HepG2 (cell line): ENCODE measurements at regions not wholly inside any gene's neighbourhood (a gene's known extent, or its start where the extent isn't known, plus 50 kb on each side); places are given as distances from the start of the nearest gene placed in this dataset.

ENCODE experiments used
- ATAC-seq: fragments of 200-7000 bp; cut with Tn5 transposase; 3 replicates; pipeline ENCODE4 v1.9.1; 2020; ENCODE audit warnings: mild to moderate bottlenecking, moderate library complexity
- BruUV-seq: library from RNA; stranded (reverse); fragments of 400-500 nt; replicated peaks from 2 replicates; lab custom pipeline; 2021; lab: Mats Ljungman, UMichigan
- CTCF ChIA-PET: fragments of 300-600 bp; formaldehyde crosslinking; extraction: SDS; loops from one replicate; lab custom pipeline; 2021; ENCODE audit warnings: low total read pairs, inconsistent platforms, low intra/inter-chr PET ratio; lab: Yijun Ruan, JAX
- POLR2A ChIA-PET: fragments of 350-600 bp; sonication (Branson Sonifier 250); formaldehyde crosslinking; loops from one replicate; lab custom pipeline; 2020; ENCODE audit warnings: antibody characterized with exemption, inconsistent platforms; lab: Yijun Ruan, JAX
- DNase-seq: peaks from one replicate; pipeline ENCODE4 v3.0.0-alpha.2; 2015; ENCODE audit warnings: low spot score
- FAIRE-seq: peaks from 3 replicates; lab custom pipeline; 2011; peaks lifted over from hg19 to GRCh38; lab: Jason Lieb, UNC
- H2AFZ ChIP-seq: one replicate; pipeline ENCODE4 v1.6.1; 2011; ENCODE audit warnings: low read length, inconsistent platforms
- H3K27ac ChIP-seq: fragments of 300-600 bp; 3 replicates; pipeline ENCODE4 v1.8.0; 2011; ENCODE audit warnings: mixed run types, mild to moderate bottlenecking, mixed read lengths, low read length, inconsistent platforms; ENCODE audit not compliant: insufficient read depth; ENCODE audit errors: extremely low read length
- H3K27me3 ChIP-seq, 2 experiments: fragments of 200-600 bp in 1 of 2; 2 replicates in 1 of 2; 3 replicates in 1 of 2; pipeline versions ENCODE4 v1.6.0 to v1.8.0; 2011; ENCODE audit warnings: low read length in 2 of 2, mild to moderate bottlenecking in 2 of 2, moderate library complexity in 2 of 2, inconsistent platforms in 1 of 2; ENCODE audit not compliant: insufficient read depth in 2 of 2, control insufficient read depth in 1 of 2
- H3K36me3 ChIP-seq, 2 experiments: fragments of 200-600 bp in 1 of 2; replicated peaks in 1 of 2; 2 replicates in 1 of 2; 3 replicates in 1 of 2; pipeline versions ENCODE4 v1.5.1 to v1.8.0; 2011; ENCODE audit warnings: low read length in 2 of 2, inconsistent platforms in 1 of 2; ENCODE audit not compliant: insufficient read depth in 2 of 2, control insufficient read depth in 1 of 2
- H3K4me1 ChIP-seq: 2 replicates; pipeline ENCODE4 v1.5.1; 2012; ENCODE audit warnings: low read length, inconsistent platforms; ENCODE audit not compliant: insufficient read depth
- H3K4me2 ChIP-seq: 2 replicates; pipeline ENCODE4 v1.6.0; 2011; ENCODE audit warnings: low read depth, low read length, inconsistent platforms
- H3K4me3 ChIP-seq, 3 experiments: fragments of 200-600 bp in 1 of 3; sonication (generic), shearing (Covaris generic) in 1 of 3; replicated peaks in 1 of 3; 2 replicates each; pipeline ENCODE4 v1.5.1; 2011 to 2016; ENCODE audit warnings: low read length in 3 of 3, inconsistent platforms in 2 of 3, low read depth in 2 of 3, mild to moderate bottlenecking in 2 of 3, control low read depth in 1 of 3, mixed read lengths in 1 of 3; ENCODE audit not compliant: insufficient read depth in 1 of 3
- H3K79me2 ChIP-seq: one replicate; pipeline ENCODE4 v1.6.1; 2011; ENCODE audit warnings: low read length, inconsistent platforms; ENCODE audit not compliant: insufficient read depth
- H3K9ac ChIP-seq: 2 replicates; pipeline ENCODE4 v1.6.0; 2011; ENCODE audit warnings: mild to moderate bottlenecking, low read depth, low read length, inconsistent platforms; ENCODE audit not compliant: insufficient read depth
- H3K9me3 ChIP-seq: 2 replicates; pipeline ENCODE4 v1.5.1; 2012; ENCODE audit warnings: mild to moderate bottlenecking, low read length
- H4K20me1 ChIP-seq: 2 replicates; pipeline ENCODE4 v1.6.0; 2011; ENCODE audit warnings: inconsistent platforms, mild to moderate bottlenecking, low read length, moderate library complexity; ENCODE audit not compliant: insufficient read depth
- JUND ChIP-seq: sonication (generic); formaldehyde crosslinking; IDR thresholded peaks from 2 replicates; pipeline ENCODE4 v1.8.0; 2022; ENCODE audit warnings: mild to moderate bottlenecking, missing genetic modification reagents
- KDM2A ChIP-seq: sonication (generic); formaldehyde crosslinking; IDR thresholded peaks from 2 replicates; pipeline ENCODE4 v1.4.0; 2020; ENCODE audit warnings: low read depth, missing genetic modification reagents, borderline replicate concordance
- RARG ChIP-seq: sonication (generic); formaldehyde crosslinking; IDR thresholded peaks from 2 replicates; pipeline ENCODE4 v1.4.0; 2020; ENCODE audit warnings: low read depth, mild to moderate bottlenecking, missing genetic modification reagents
- TCF12 ChIP-seq, 2 experiments: fragments of 450-650 bp in 1 of 2; sonication (generic) in 1 of 2; formaldehyde crosslinking in 1 of 2; IDR thresholded peaks; 2 replicates each; pipeline versions ENCODE4 v1.6.1 to v1.8.0; 2017 to 2022; ENCODE audit warnings: antibody characterized with exemption in 1 of 2, mild to moderate bottlenecking in 1 of 2, missing genetic modification reagents in 1 of 2, moderate library complexity in 1 of 2
- TP53 ChIP-seq: sonication (generic); formaldehyde crosslinking; conservative IDR thresholded peaks from 2 replicates; pipeline ENCODE4 v1.4.0; 2020; ENCODE audit warnings: missing genetic modification reagents
- ZNF180 ChIP-seq: sonication (generic); formaldehyde crosslinking; IDR thresholded peaks from 2 replicates; pipeline ENCODE4 v1.4.0; 2020; ENCODE audit warnings: low read depth, missing genetic modification reagents, borderline replicate concordance
- ZNF24 ChIP-seq: fragments of 450-650 bp; IDR thresholded peaks from 2 replicates; pipeline ENCODE4 v1.6.1; 2017; ENCODE audit warnings: antibody characterized with exemption, mild to moderate bottlenecking
- ZNF276 ChIP-seq: sonication (generic); formaldehyde crosslinking; IDR thresholded peaks from 2 replicates; pipeline ENCODE4 v1.4.0; 2020; ENCODE audit warnings: mild to moderate bottlenecking, low read depth, missing genetic modification reagents
- ZSCAN29 ChIP-seq: sonication (generic); formaldehyde crosslinking; conservative IDR thresholded peaks from 2 replicates; pipeline ENCODE4 v1.4.0; 2020; ENCODE audit warnings: mild to moderate bottlenecking, missing genetic modification reagents
- ZSCAN5A ChIP-seq: sonication (generic); formaldehyde crosslinking; IDR thresholded peaks from 2 replicates; pipeline ENCODE4 v1.8.0; 2022; ENCODE audit warnings: mild to moderate bottlenecking, missing genetic modification reagents, borderline replicate concordance
- WGBS: methylation state at CpG from one replicate; pipeline ENCODE4 v1.1.6; 2017; ENCODE audit warnings: low lambda C conversion rate; 5-methylcytosine and 5-hydroxymethylcytosine counted together
- in situ Hi-C: cut with HindIII; loops from 2 replicates; pipeline ENCODE4 v1.10.0; 2017; ENCODE audit warnings: low pct_unique_long_range_greater_than_20kb; ENCODE audit not compliant: extremely low pct_ligation_motif_present
- intact Hi-C: fragments of 100-400 bp; cut with micrococcal nuclease; formaldehyde crosslinking; loops from one replicate; pipeline ENCODE4 v1.10.0; 2022; ENCODE audit not compliant: unreplicated experiment

- DNase-seq (no peak), FAIRE-seq (no peak), ATAC-seq (no peak)
- WGBS: 31% methylated on average over 2 of the region's 2 CpGs
- BruUV-seq: no TSS peak
- no peak overlapping the region for H3K27ac ChIP-seq
- ChIA-PET POLR2A (no interaction called here), CTCF (no interaction called here)
- intact Hi-C loops (no loop called here), in situ Hi-C loops (no loop called here)
- no peak overlapping the region for H3K4me3 ChIP-seq
- H3K9ac ChIP-seq: no peak overlapping the region
- TF ChIP-seq ZSCAN29 (CRISPR knock-in tag): no peak
- no peak for TF ChIP-seq KDM2A
- TF ChIP-seq TCF12 (IDR thresholded peaks at IDR 0.05): no peak
- no peak for TF ChIP-seq TCF12 (CRISPR knock-in tag; IDR thresholded peaks at IDR 0.05)
- TF ChIP-seq ZNF180 (CRISPR knock-in tag): no peak
- no peak for TF ChIP-seq ZNF24
- TF ChIP-seq TP53: no peak
- no peak overlapping the region for H2AFZ ChIP-seq
- H3K9me3 ChIP-seq: no peaks in the 10 kb centered on the region
- H3K4me2 ChIP-seq: no peak overlapping the region
- no peaks in the 10 kb centered on the region for H3K27me3 ChIP-seq
- H3K36me3 ChIP-seq: no peaks in the 10 kb centered on the region
- no peaks in the 10 kb centered on the region for H3K79me2 ChIP-seq
- peaks cover 4% of the 10 kb centered on the region for H3K4me1 ChIP-seq
- H4K20me1 ChIP-seq: no peaks in the 10 kb centered on the region
These were observed 151.0 kb upstream of the CITED2 start for GRCh38 chr6:139525415-139525814.

- Histone ChIP-seq H3K79me2 (no peaks in the 10 kb centered on the region), H3K4me2 (no peak overlapping the region), H3K27me3 (no peaks in the 10 kb centered on the region), H3K27ac (no peak overlapping the region), H3K4me3 (no peak overlapping the region), H4K20me1 (no peaks in the 10 kb centered on the region), H3K9ac (no peak overlapping the region), H2AFZ (no peak overlapping the region), H3K4me1 (no peaks in the 10 kb centered on the region), H3K9me3 (no peaks in the 10 kb centered on the region), H3K36me3 (no peaks in the 10 kb centered on the region)
- ATAC-seq (no peak), DNase-seq (no peak), FAIRE-seq (no peak)
- intact Hi-C loops (no loop called here), in situ Hi-C loops (no loop called here)
- ChIA-PET CTCF (no interaction called here), POLR2A (no interaction called here)
- 28% methylated on average over 2 of the region's 2 CpGs for WGBS
- TF ChIP-seq ZSCAN5A (CRISPR knock-in tag): no peak
- TF ChIP-seq ZNF276 (CRISPR knock-in tag): no peak
- no peak for TF ChIP-seq RARG (CRISPR knock-in tag)
- TF ChIP-seq JUND: no peak
- no TSS peak for BruUV-seq
These were observed 149.5 kb upstream of the CITED2 start for GRCh38 chr6:139523986-139524385.
